Common myeloid progenitor, CD34-positive (primary cell): ENCODE measurements at regions not wholly inside any gene's neighbourhood (a gene's known extent, or its start where the extent isn't known, plus 50 kb on each side); places are given as distances from the start of the nearest gene placed in this dataset.

Experiments
- CTCF ChIA-PET: fragments of 350-600 bp; sonication (Branson Sonifier 250); formaldehyde crosslinking; loops from one replicate; lab custom pipeline; 2021; ENCODE audit warnings: antibody characterized with exemption; lab: Charles Lee
- POLR2A ChIA-PET: fragments of 350-600 bp; sonication (Branson Sonifier 250); formaldehyde crosslinking; loops from one replicate; lab custom pipeline; 2021; ENCODE audit warnings: antibody characterized with exemption; lab: Charles Lee
- DNase-seq, 3 donors: peaks; one replicate each; pipeline versions ENCODE4 v3.0.0 to v3.0.0-alpha.2; 2013
- H3K27ac ChIP-seq, 2 experiments: 1 replicate in 1 of 2; 2 replicates in 1 of 2; pipeline ENCODE4 v1.7.0; 2013; ENCODE audit warnings: inconsistent platforms in 2 of 2, low read length in 2 of 2, mild to moderate bottlenecking in 2 of 2, low read depth in 1 of 2, moderate library complexity in 1 of 2; ENCODE audit not compliant: severe bottlenecking in 2 of 2, insufficient read depth in 1 of 2, poor library complexity in 1 of 2
- H3K27me3 ChIP-seq, 5 experiments: replicated peaks in 2 of 5; 1 replicate in 3 of 5; 2 replicates in 2 of 5; pipeline versions ENCODE4 v1.6.1 to v1.7.0; 2013; ENCODE audit warnings: low read length in 4 of 5, mild to moderate bottlenecking in 2 of 5, moderate library complexity in 2 of 5, inconsistent platforms in 1 of 5; ENCODE audit not compliant: insufficient read depth in 5 of 5, control insufficient read depth in 4 of 5
- H3K36me3 ChIP-seq, 4 experiments: 1 replicate in 2 of 4; 2 replicates in 2 of 4; pipeline versions ENCODE4 v1.6.1 to v1.7.0; 2013; ENCODE audit warnings: low read length in 3 of 4, control low read depth in 1 of 4, mild to moderate bottlenecking in 1 of 4; ENCODE audit not compliant: control insufficient read depth in 4 of 4, insufficient read depth in 4 of 4
- H3K4me1 ChIP-seq, 4 experiments: 1 replicate in 3 of 4; 2 replicates in 1 of 4; pipeline versions ENCODE4 v1.6.1 to v1.7.1; 2013; ENCODE audit warnings: low read length in 3 of 4, mild to moderate bottlenecking in 3 of 4, control low read depth in 1 of 4, inconsistent platforms in 1 of 4, moderate library complexity in 1 of 4; ENCODE audit not compliant: control insufficient read depth in 4 of 4, insufficient read depth in 4 of 4; ENCODE audit errors: control extremely low read depth in 1 of 4
- H3K4me3 ChIP-seq, 7 experiments: 1 replicate in 4 of 7; 2 replicates in 3 of 7; pipeline versions ENCODE4 v1.5.1 to v1.7.0; 2013; ENCODE audit warnings: mild to moderate bottlenecking in 7 of 7, low read length in 6 of 7, moderate library complexity in 6 of 7, inconsistent platforms in 2 of 7, low read depth in 2 of 7, control low read depth in 1 of 7; ENCODE audit not compliant: insufficient read depth in 4 of 7, control insufficient read depth in 1 of 7; ENCODE audit errors: extremely low read depth in 1 of 7
- H3K9me3 ChIP-seq, 5 experiments: 1 replicate in 4 of 5; 2 replicates in 1 of 5; pipeline versions ENCODE4 v1.6.1 to v1.7.1; 2013; ENCODE audit warnings: low read length in 4 of 5, mild to moderate bottlenecking in 2 of 5, inconsistent platforms in 1 of 5, low read depth in 1 of 5, moderate library complexity in 1 of 5; ENCODE audit not compliant: control insufficient read depth in 4 of 5, insufficient read depth in 2 of 5; ENCODE audit errors: control extremely low read depth in 1 of 5
- WGBS: methylation state at CpG from one replicate; pipeline ENCODE4 v1.1.5; 2013; ENCODE audit not compliant: insufficient coverage; 5-methylcytosine and 5-hydroxymethylcytosine counted together

- WGBS, result 100% methylated on average over 2 of the region's 3 CpGs
- POLR2A ChIA-PET, result no interaction called here
Observed at GRCh38 chr9:13901176-13901575, 412.8 kb downstream of the NFIB start.

GRCh38 chr9:13900449-13900848, 413.5 kb downstream of the NFIB start:
- Histone ChIP-seq H3K36me3 (no peaks in the 10 kb centered on the region), H3K4me1 (no peaks in the 10 kb centered on the region), H3K27ac (no peak overlapping the region), H3K4me3 (no peak overlapping the region), H3K9me3 (no peaks in the 10 kb centered on the region), H3K27me3 (no peaks in the 10 kb centered on the region)
- ChIA-PET POLR2A (no interaction called here), CTCF (no interaction called here)
- no peak for DNase-seq
- 92% methylated on average over 2 of the region's 5 CpGs for WGBS

More at GRCh38 chr9:13901176-13901575, 412.8 kb downstream of the NFIB start:
- Histone ChIP-seq H3K4me3 (no peak overlapping the region), H3K27ac (no peak overlapping the region), H3K36me3 (no peaks in the 10 kb centered on the region), H3K27me3 (no peaks in the 10 kb centered on the region), H3K9me3 (no peaks in the 10 kb centered on the region), H3K4me1 (no peaks in the 10 kb centered on the region)
- DNase-seq, result no peak
- CTCF ChIA-PET, result no interaction called here

- CTCF ChIA-PET, result no interaction called here
- WGBS, result 73% methylated on average over 7 of the region's 7 CpGs
- no peaks in the 10 kb centered on the region for H3K4me1 ChIP-seq
- no peaks in the 10 kb centered on the region for H3K27me3 ChIP-seq
- H3K27ac ChIP-seq, result no peak overlapping the region
- H3K36me3 ChIP-seq, result no peaks in the 10 kb centered on the region
- DNase-seq, result no peak
- no peak overlapping the region for H3K4me3 ChIP-seq
- no peaks in the 10 kb centered on the region for H3K9me3 ChIP-seq
- POLR2A ChIA-PET, result interaction anchor here (0.6 kb wide), 1 partner anchor 596 kb away, joined by 3 read pairs; no protein-coding TSS in a partner anchor
Observed at GRCh38 chr9:13899924-13900323, 414.0 kb downstream of the NFIB start.

GRCh38 chr9:13898957-13899356, 415.0 kb downstream of the NFIB start:
- POLR2A ChIA-PET, result no interaction called here
- H3K4me3 ChIP-seq, result no peak overlapping the region
- WGBS, result no CpG with 5 or more reads among the region's 2 CpGs
- CTCF ChIA-PET, result no interaction called here
- no peaks in the 10 kb centered on the region for H3K36me3 ChIP-seq
- DNase-seq, result no peak
- H3K4me1 ChIP-seq, result no peaks in the 10 kb centered on the region
- no peak overlapping the region for H3K27ac ChIP-seq
- H3K27me3 ChIP-seq, result no peaks in the 10 kb centered on the region
- H3K9me3 ChIP-seq, result no peaks in the 10 kb centered on the region

- ChIA-PET POLR2A (no interaction called here), CTCF (no interaction called here)
- H3K36me3 ChIP-seq, result no peaks in the 10 kb centered on the region
- WGBS, result 91% methylated on average over 6 of the region's 8 CpGs
- H3K27me3 ChIP-seq, result no peaks in the 10 kb centered on the region
- no peaks in the 10 kb centered on the region for H3K9me3 ChIP-seq
- no peak for DNase-seq
- H3K27ac ChIP-seq, result no peak overlapping the region
- no peak overlapping the region for H3K4me3 ChIP-seq
- H3K4me1 ChIP-seq, result no peaks in the 10 kb centered on the region
Observed at GRCh38 chr9:13896922-13897835, 416.8 kb downstream of the NFIB start.

- Histone ChIP-seq H3K4me3 (no peak overlapping the region), H3K36me3 (no peaks in the 10 kb centered on the region), H3K9me3 (no peaks in the 10 kb centered on the region), H3K27me3 (no peaks in the 10 kb centered on the region), H3K27ac (no peak overlapping the region), H3K4me1 (no peaks in the 10 kb centered on the region)
- WGBS, result no CpG with 5 or more reads among the region's 1 CpG
- POLR2A ChIA-PET, result no interaction called here
- no peak for DNase-seq
- CTCF ChIA-PET, result no interaction called here
Observed at GRCh38 chr9:13896047-13896446, 417.9 kb downstream of the NFIB start.

- CTCF ChIA-PET, result no interaction called here
- no CpG with 5 or more reads among the region's 1 CpG for WGBS
- no peak overlapping the region for H3K27ac ChIP-seq
- no peak for DNase-seq
- H3K4me1 ChIP-seq, result no peaks in the 10 kb centered on the region
- H3K36me3 ChIP-seq, result no peaks in the 10 kb centered on the region
- POLR2A ChIA-PET, result no interaction called here
- no peaks in the 10 kb centered on the region for H3K27me3 ChIP-seq
- H3K4me3 ChIP-seq, result no peak overlapping the region
- peaks cover 0 to 3% (median 0%) of the 10 kb centered on the region in 5 experiments for H3K9me3 ChIP-seq
Observed at GRCh38 chr9:13885258-13885657, 428.7 kb downstream of the NFIB start.
